ENCODE measurements at regions not wholly inside any gene's neighbourhood (a gene's known extent, or its start where the extent isn't known, plus 50 kb on each side); places are given as distances from the start of the nearest gene placed in this dataset.
"Not testable (repeated sequence)": the region's sequence is repeated elsewhere in the genome, so short reads cannot be mapped to it uniquely, and the experiment has no call there.

DNA sequence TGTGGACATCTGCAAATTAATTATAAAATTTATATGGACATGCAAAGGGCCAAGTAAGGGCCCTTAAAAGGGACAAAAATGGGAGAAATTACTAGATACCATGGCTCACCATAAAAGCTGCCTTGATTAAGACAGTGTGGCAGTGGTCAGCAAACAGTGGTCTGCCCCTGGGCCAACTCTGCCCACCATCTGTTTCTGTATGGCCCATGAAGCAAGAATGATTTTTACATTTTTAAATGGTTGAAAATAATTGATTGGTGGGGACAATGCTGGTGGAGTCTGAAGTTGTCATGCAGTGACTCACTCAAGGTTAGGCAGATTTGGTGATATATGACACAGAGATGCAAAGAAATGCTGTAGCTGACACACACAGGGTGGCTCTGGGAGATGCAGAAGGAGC is 143.2 kb upstream of the PRDM7 start:
- not testable (repeated sequence) for DNase-seq

DNA sequence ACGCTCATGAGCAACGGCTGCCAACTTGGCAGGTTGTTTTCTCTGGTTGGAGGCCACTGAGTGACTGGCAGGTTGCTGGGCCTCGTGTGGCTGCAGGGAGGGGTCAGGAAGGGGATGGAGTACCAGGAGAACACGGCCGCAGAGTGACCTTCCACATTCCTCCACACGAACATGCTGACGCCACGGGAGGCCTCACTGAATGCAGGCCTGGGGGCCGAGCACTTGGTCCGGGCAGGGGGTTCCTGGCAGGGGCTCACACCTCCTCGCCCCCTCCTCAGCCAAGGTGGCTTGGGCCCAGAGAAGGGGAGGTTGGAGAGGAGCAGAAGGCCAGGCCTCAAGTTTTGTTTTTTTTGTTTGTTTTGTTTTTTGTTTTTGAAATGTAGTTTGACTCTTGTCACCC is 98.5 kb upstream of the PRDM7 start:
- not testable (repeated sequence) for DNase-seq

DNA sequence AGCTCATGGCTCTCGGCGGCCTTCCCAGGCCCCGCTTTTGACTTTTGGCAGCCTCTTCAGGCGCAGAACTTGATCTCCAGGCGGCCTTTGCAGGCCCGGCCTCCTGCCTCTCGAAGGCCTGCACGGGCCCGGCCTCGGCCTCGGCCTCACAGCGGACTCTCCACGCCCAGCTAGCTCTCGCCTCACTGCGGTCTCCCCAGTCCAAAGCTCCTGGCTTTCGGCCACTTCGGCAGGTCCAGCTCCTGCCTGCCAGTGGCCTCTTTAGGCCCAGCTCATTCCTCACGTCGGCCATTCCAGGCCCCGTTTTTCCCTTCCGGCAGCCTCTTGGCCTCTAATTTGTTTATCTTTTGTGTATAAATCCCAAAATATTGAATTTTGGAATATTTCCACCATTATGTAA is 94.5 kb upstream of the PRDM7 start:
- DNase-seq = not testable (repeated sequence)

DNA sequence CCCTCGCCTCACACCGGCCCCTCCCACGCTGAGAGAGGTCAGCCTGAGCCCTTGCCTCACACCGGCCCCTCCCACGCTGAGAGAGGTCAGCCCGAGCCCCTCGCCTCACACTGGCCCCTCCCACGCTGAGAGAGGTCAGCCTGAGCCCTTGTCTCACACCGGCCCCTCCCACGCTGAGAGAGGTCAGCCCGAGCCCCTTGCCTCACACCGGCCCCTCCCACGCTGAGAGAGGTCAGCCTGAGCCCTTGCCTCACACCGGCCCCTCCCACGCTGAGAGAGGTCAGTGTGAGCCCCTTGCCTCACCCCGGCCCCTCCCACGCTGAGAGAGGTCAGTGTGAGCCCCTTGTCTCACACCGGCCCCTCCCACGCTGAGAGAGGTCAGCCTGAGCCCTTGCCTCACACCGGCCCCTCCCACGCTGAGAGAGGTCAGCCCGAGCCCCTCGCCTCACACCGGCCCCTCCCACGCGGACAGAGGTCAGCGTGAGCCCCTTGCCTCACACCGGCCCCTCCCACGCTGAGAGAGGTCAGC is 92.1 kb upstream of the PRDM7 start:
- not testable (repeated sequence) for DNase-seq

DNA sequence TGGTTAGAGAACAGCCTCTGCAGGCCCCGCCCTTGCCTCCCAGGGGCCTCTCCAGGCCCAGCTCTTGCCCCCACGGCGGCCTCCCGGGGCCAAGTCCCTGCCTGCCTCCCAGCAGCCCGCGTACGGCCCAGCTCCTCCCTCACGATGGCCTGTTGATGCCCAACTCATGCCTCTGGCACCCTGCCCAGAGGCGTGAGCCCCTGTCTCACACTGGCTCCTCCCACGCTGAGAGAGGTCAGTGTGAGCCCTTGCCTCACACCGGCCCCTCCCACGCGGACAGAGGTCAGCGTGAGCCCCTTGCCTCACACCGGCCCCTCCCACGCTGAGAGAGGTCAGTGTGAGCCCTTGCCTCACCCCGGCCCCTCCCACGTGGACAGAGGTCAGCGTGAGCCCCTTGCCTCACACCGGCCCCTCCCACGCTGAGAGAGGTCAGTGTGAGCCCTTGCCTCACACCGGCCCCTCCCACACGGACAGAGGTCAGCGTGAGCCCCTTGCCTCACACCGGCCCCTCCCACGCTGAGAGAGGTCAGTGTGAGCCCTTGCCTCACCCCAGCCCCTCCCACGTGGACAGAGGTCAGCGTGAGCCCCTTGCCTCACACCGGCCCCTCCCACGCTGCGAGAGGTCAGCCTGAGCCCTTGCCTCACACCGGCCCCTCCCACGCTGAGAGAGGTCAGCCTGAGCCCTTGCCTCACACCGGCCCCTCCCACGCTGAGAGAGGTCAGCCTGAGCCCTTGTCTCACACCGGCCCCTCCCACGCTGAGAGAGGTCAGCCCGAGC is 91.4 kb upstream of the PRDM7 start:
- peak; percentile 5 for DNase-seq

DNA sequence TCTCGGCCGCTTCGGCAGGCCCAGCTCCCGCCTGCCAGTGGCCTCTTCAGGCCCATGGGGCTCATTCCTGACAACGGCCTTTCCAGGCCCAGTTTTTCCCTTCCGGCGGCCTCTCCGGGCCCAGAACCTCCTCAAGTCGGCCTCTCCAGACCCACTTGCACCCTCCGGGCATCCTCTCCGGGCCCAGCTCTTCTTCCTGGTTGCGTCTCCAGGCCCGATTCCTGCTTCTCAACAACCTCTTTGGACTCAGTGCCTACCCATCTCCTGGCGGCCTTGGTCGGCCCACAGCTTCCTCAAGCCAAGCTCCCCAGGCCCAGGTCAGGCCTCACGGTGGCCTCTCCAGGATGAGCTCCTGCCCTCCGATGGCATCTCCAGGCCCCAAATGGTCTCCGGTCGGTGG is 90.6 kb upstream of the PRDM7 start:
- not testable (repeated sequence) for DNase-seq

DNA sequence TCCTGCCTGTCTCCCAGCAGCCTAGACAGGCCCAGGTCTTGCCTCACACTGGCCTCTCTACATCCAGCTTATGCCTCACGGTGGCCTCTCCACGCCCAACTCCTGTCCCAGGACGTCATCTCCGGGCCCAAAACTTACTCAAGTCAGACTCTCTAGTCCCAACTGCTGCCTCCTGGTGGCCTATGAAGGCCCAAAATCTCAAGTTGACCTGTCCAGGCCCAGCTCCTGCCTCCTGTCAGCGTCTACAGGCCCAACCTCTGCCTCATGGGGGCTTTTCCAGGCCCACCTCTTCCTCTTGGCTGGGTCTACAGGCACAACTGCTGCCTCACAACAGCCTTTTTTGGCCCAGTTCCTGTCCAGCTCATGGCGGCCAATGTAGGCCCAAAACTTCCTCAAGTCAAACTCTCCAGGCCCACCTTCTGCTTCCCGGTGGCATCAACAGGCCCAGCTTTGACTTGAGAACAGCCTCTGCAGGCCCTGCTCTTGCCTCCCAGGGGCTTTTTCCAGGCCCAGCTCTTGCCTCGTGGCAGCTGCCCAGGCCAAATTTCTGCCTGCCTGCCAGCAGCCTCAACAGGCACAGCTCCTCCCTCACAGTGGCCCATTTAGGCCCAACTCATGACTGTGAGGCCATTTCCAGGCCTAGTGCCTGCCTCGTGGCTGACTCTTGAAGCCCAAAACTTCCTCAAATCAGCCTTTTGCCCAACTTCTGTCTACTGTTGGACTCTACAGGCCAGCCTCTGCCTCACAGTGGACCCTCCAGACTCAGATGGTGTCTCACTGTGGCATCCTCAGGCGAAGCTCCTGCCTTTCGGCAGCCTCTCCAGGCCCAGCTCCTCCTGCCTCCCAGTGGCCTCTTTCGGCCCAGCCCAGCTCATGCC is 89.8 kb upstream of the PRDM7 start:
- DNase-seq = not testable (repeated sequence)

DNA sequence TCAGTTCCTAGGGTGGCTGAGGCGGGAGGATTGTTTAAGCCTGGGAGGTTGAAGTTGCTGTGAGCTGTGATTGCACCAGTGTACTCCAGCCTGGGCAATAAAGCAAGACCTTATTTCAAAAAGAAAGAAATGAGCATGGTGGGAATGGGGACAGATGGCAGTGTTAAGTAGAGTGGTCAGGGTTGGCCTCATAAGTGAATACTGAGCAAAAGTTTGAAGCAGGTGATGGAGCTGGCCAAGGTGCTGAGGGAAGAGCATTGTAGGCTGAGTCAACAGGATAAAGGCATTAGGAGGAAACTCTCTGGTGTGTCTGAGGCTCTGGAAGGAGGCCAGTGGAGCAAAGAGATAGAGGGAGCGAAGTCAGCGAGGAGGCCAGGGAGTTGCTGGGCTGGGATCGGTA is 73.9 kb upstream of the PRDM7 start:
- DNase-seq = not testable (repeated sequence)
